Mesothelial cell of epicardium (in vitro differentiated cells): ENCODE measurements at regions not wholly inside any gene's neighbourhood (a gene's known extent, or its start where the extent isn't known, plus 50 kb on each side); places are given as distances from the start of the nearest gene placed in this dataset.

Source experiments
- DNase-seq, 2 experiments: peaks; one replicate each; pipeline ENCODE4 v3.0.0; 2021; ENCODE audit warnings: low spot score in 2 of 2; ENCODE audit not compliant: unreplicated experiment in 2 of 2
- H3K27ac Mint-ChIP-seq: 2 replicates; pipeline ENCODE4 v1.8.0; 2021; ENCODE audit warnings: mixed read lengths
- H3K27me3 Mint-ChIP-seq: 2 replicates; pipeline ENCODE4 v1.8.0; 2021; ENCODE audit warnings: low read depth, mixed read lengths
- H3K36me3 Mint-ChIP-seq: 2 replicates; pipeline ENCODE4 v1.8.0; 2021; ENCODE audit warnings: mixed read lengths
- H3K4me1 Mint-ChIP-seq: 2 replicates; pipeline ENCODE4 v1.8.0; 2021; ENCODE audit warnings: mixed read lengths
- H3K4me3 Mint-ChIP-seq: 2 replicates; pipeline ENCODE4 v1.8.0; 2021; ENCODE audit warnings: mild to moderate bottlenecking, moderate library complexity, mixed read lengths
- H3K9me3 Mint-ChIP-seq: 2 replicates; pipeline ENCODE4 v1.8.0; 2021; ENCODE audit warnings: mixed read lengths
- TF ChIP-seq, protein P1 (sequence below): fragments of 200-600 bp; sonication (generic); IDR thresholded peaks from one replicate; pipeline ENCODE4 v1.5.0; 2021; ENCODE audit warnings: antibody characterized with exemption; ENCODE audit not compliant: unreplicated experiment

DNA sequence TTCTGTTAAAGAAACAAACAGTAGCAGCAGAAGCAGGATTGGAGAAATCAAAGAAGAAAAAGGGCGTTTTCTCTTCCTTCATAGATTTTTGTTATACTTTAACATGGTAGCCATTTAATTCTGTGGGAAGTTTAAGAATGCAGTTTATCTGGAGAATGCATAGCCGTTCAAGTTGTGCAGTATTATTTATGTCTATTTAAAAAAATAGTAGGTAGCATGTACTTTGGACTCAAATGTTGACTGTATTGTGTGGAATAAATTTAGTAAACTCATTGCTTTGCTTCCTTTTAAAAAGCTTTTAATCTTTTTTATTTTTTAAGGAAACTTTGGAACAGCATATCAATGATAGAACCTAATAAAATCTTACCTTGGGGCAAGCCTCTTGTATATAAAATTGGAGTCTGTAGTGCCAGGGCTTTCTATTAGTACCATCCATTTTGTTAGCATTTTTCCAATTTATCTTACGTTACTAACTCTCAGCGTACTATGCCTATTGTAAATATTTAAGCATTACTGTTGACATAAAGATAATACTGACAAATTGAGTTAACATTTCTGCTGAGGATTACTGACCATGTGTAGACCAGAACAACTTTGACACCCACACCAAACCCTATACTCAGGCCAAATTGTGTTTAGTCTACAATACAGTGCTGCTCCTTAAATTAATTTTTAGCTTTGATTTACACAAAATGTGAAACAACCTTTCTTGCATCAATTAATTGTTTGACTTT lies 291.1 kb downstream of the NNT start:
- TF ChIP-seq, protein P1, sequence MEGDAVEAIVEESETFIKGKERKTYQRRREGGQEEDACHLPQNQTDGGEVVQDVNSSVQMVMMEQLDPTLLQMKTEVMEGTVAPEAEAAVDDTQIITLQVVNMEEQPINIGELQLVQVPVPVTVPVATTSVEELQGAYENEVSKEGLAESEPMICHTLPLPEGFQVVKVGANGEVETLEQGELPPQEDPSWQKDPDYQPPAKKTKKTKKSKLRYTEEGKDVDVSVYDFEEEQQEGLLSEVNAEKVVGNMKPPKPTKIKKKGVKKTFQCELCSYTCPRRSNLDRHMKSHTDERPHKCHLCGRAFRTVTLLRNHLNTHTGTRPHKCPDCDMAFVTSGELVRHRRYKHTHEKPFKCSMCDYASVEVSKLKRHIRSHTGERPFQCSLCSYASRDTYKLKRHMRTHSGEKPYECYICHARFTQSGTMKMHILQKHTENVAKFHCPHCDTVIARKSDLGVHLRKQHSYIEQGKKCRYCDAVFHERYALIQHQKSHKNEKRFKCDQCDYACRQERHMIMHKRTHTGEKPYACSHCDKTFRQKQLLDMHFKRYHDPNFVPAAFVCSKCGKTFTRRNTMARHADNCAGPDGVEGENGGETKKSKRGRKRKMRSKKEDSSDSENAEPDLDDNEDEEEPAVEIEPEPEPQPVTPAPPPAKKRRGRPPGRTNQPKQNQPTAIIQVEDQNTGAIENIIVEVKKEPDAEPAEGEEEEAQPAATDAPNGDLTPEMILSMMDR = no peak
- Mint-ChIP-seq H3K27ac (no peak overlapping the region), H3K4me3 (no peak overlapping the region), H3K27me3 (no peaks in the 10 kb centered on the region), H3K9me3 (no peaks in the 10 kb centered on the region), H3K4me1 (peaks cover 19% of the 10 kb centered on the region), H3K36me3 (no peaks in the 10 kb centered on the region)
- no peak for DNase-seq

GRCh38 chr5:43891112-43891511 lies 288.1 kb downstream of the NNT start:
- Mint-ChIP-seq H3K9me3 (no peaks in the 10 kb centered on the region), H3K27me3 (no peaks in the 10 kb centered on the region)

GRCh38 chr5:43889233-43889632 lies 286.3 kb downstream of the NNT start:
- peaks cover 22% of the 10 kb centered on the region for H3K4me1 Mint-ChIP-seq
- H3K27me3 Mint-ChIP-seq = no peaks in the 10 kb centered on the region
- no peaks in the 10 kb centered on the region for H3K36me3 Mint-ChIP-seq
- DNase-seq = no peak
- H3K9me3 Mint-ChIP-seq = no peaks in the 10 kb centered on the region
- peak overlapping the region; percentile 90 for H3K27ac Mint-ChIP-seq
- TF ChIP-seq, protein P1 = no peak
- H3K4me3 Mint-ChIP-seq = no peak overlapping the region

More at GRCh38 chr5:43891112-43891511, 288.1 kb downstream of the NNT start:
- H3K36me3 Mint-ChIP-seq = no peaks in the 10 kb centered on the region
- no peak overlapping the region for H3K27ac Mint-ChIP-seq
- TF ChIP-seq, protein P1 = no peak
- no peak overlapping the region for H3K4me3 Mint-ChIP-seq
- DNase-seq = no peak
- peaks cover 26% of the 10 kb centered on the region for H3K4me1 Mint-ChIP-seq

- DNase-seq = no peak
- Mint-ChIP-seq H3K36me3 (no peaks in the 10 kb centered on the region), H3K27me3 (no peaks in the 10 kb centered on the region), H3K4me1 (peaks cover 9% of the 10 kb centered on the region), H3K27ac (no peak overlapping the region), H3K9me3 (no peaks in the 10 kb centered on the region), H3K4me3 (no peak overlapping the region)
- TF ChIP-seq, protein P1 = no peak
These were observed 272.8 kb downstream of the NNT start for GRCh38 chr5:43875741-43876140.

DNA sequence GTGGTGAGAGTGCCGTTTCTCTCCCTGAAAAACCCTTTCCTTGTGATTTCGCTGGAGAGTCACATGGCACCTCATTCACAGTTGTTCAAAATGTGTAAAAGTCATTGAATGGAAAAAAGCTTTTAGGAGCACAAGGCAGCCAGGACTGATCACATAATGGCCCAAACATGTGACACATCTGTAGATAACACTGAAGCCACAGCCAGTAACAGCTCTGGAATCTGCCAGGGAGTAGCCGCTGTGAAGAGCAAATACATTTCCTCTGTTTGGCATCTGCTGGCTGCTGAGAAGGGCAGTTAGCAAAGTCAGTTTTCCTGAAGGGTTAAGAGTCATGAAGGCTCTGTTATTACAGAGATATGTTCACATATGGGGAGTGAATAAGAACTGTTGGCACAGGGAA lies 271.8 kb downstream of the NNT start:
- H3K4me3 Mint-ChIP-seq = no peak overlapping the region
- no peaks in the 10 kb centered on the region for H3K9me3 Mint-ChIP-seq
- no peaks in the 10 kb centered on the region for H3K36me3 Mint-ChIP-seq
- no peak for DNase-seq
- peak overlapping the region; percentile 25 for H3K27ac Mint-ChIP-seq
- no peaks in the 10 kb centered on the region for H3K27me3 Mint-ChIP-seq
- peaks cover 9% of the 10 kb centered on the region for H3K4me1 Mint-ChIP-seq
- TF ChIP-seq, protein P1 = no peak

DNA sequence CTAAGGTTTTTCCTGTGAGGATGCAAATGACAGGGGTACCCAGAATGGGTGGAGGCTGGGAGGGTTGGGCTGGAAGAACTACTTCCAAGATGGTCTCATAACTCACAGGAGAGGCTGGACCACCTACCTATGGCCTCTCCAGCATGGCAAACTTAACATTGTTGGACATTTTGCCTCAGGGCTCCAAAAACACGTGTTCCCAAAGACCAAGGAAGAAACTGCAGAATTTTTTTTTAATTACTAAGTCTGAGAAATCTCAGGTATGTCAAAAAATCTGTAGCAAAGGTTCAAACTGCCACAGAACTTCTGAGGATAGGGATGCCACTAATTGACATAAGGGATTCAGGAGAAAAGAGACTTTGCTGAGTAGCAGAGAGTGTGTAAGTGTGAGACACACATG lies 270.8 kb downstream of the NNT start:
- Mint-ChIP-seq H3K27ac (no peak overlapping the region), H3K4me3 (no peak overlapping the region), H3K4me1 (peaks cover 9% of the 10 kb centered on the region), H3K27me3 (no peaks in the 10 kb centered on the region), H3K9me3 (no peaks in the 10 kb centered on the region), H3K36me3 (no peaks in the 10 kb centered on the region)
- DNase-seq = no peak
- TF ChIP-seq, protein P1 = no peak
